ENCODE measurements at regions not wholly inside any gene's neighbourhood (a gene's known extent, or its start where the extent isn't known, plus 50 kb on each side); places are given as distances from the start of the nearest gene placed in this dataset.
"Not testable (repeated sequence)": the region's sequence is repeated elsewhere in the genome, so short reads cannot be mapped to it uniquely, and the experiment has no call there.

GRCh38 chr2:111403287-111403686 is 282.6 kb downstream of the BCL2L11 start:
- H4K20me1 ChIP-seq (ENCODE audit: insufficient read depth, low read length, poor library complexity, severe bottlenecking), result not testable (repeated sequence)

GRCh38 chr2:111406616-111407015 is 285.9 kb downstream of the BCL2L11 start:
- not testable (repeated sequence) for H3K4me1 ChIP-seq (ENCODE audit: insufficient read depth, low read length, poor library complexity, severe bottlenecking); H3K4me3 ChIP-seq (ENCODE audit: low read length, poor library complexity, severe bottlenecking); H4K20me1 ChIP-seq (ENCODE audit: insufficient read depth, low read length, poor library complexity, severe bottlenecking); H3K36me3 ChIP-seq (ENCODE audit: insufficient read depth, low read length); H3K79me2 ChIP-seq (ENCODE audit: insufficient read depth, low read length); H2AFZ ChIP-seq (ENCODE audit: low read length); H3F3A ChIP-seq (ENCODE audit: low read depth); H3K4me2 ChIP-seq (ENCODE audit: low read depth, low read length, poor library complexity, severe bottlenecking); H3K9me3 ChIP-seq (ENCODE audit: insufficient read depth, low read depth, low read length); H3K9ac ChIP-seq (ENCODE audit: low read depth, low read length, poor library complexity, severe bottlenecking); H3K9me2 ChIP-seq (replicated peaks; ENCODE audit: low read depth, low read length); H3K27me3 ChIP-seq (ENCODE audit: insufficient read depth, low read length, poor library complexity, severe bottlenecking)

More at GRCh38 chr2:111403287-111403686, 282.6 kb downstream of the BCL2L11 start:
- not testable (repeated sequence) for H2AFZ ChIP-seq (ENCODE audit: low read length); H3K79me2 ChIP-seq (ENCODE audit: insufficient read depth, low read length); H3K9me3 ChIP-seq (ENCODE audit: insufficient read depth, low read depth, low read length); H3K9ac ChIP-seq (ENCODE audit: low read depth, low read length, poor library complexity, severe bottlenecking); H3K4me2 ChIP-seq (ENCODE audit: low read depth, low read length, poor library complexity, severe bottlenecking); H3K9me2 ChIP-seq (replicated peaks; ENCODE audit: low read depth, low read length); H3K27me3 ChIP-seq (ENCODE audit: insufficient read depth, low read length, poor library complexity, severe bottlenecking); H3K4me1 ChIP-seq (ENCODE audit: insufficient read depth, low read length, poor library complexity, severe bottlenecking); H3K4me3 ChIP-seq (ENCODE audit: low read length, poor library complexity, severe bottlenecking); H3K36me3 ChIP-seq (ENCODE audit: insufficient read depth, low read length); H3F3A ChIP-seq (ENCODE audit: low read depth)

- H3K4me1 ChIP-seq (ENCODE audit: insufficient read depth, low read length, poor library complexity, severe bottlenecking); H3K9ac ChIP-seq (ENCODE audit: low read depth, low read length, poor library complexity, severe bottlenecking); H3K27me3 ChIP-seq (ENCODE audit: insufficient read depth, low read length, poor library complexity, severe bottlenecking); H3K4me2 ChIP-seq (ENCODE audit: low read depth, low read length, poor library complexity, severe bottlenecking); H3K79me2 ChIP-seq (ENCODE audit: insufficient read depth, low read length); H3K9me2 ChIP-seq (replicated peaks; ENCODE audit: low read depth, low read length); H2AFZ ChIP-seq (ENCODE audit: low read length); H3F3A ChIP-seq (ENCODE audit: low read depth); H4K20me1 ChIP-seq (ENCODE audit: insufficient read depth, low read length, poor library complexity, severe bottlenecking); H3K9me3 ChIP-seq (ENCODE audit: insufficient read depth, low read depth, low read length); H3K36me3 ChIP-seq (ENCODE audit: insufficient read depth, low read length); H3K4me3 ChIP-seq (ENCODE audit: low read length, poor library complexity, severe bottlenecking): not testable (repeated sequence)
These were observed 287.0 kb downstream of the BCL2L11 start for GRCh38 chr2:111407632-111408194.

- not testable (repeated sequence) for H3K4me2 ChIP-seq (ENCODE audit: low read depth, low read length, poor library complexity, severe bottlenecking); H3K4me3 ChIP-seq (ENCODE audit: low read length, poor library complexity, severe bottlenecking)
These were observed 290.2 kb downstream of the BCL2L11 start for GRCh38 chr2:111410868-111411406.

GRCh38 chr2:111411867-111412681 is 291.4 kb downstream of the BCL2L11 start:
- not testable (repeated sequence) for H3K4me3 ChIP-seq (ENCODE audit: low read length, poor library complexity, severe bottlenecking); H2AFZ ChIP-seq (ENCODE audit: low read length); H3K36me3 ChIP-seq (ENCODE audit: insufficient read depth, low read length); H3K9ac ChIP-seq (ENCODE audit: low read depth, low read length, poor library complexity, severe bottlenecking); H3K4me1 ChIP-seq (ENCODE audit: insufficient read depth, low read length, poor library complexity, severe bottlenecking); H3K79me2 ChIP-seq (ENCODE audit: insufficient read depth, low read length); H3K9me3 ChIP-seq (ENCODE audit: insufficient read depth, low read depth, low read length); H3K9me2 ChIP-seq (replicated peaks; ENCODE audit: low read depth, low read length); H3F3A ChIP-seq (ENCODE audit: low read depth); H4K20me1 ChIP-seq (ENCODE audit: insufficient read depth, low read length, poor library complexity, severe bottlenecking); H3K27me3 ChIP-seq (ENCODE audit: insufficient read depth, low read length, poor library complexity, severe bottlenecking)
- peak overlapping the region; percentile 27 for H3K4me2 ChIP-seq (ENCODE audit: low read depth, low read length, poor library complexity, severe bottlenecking)

More at GRCh38 chr2:111410868-111411406, 290.2 kb downstream of the BCL2L11 start:
- H3K79me2 ChIP-seq (ENCODE audit: insufficient read depth, low read length); H3K9me3 ChIP-seq (ENCODE audit: insufficient read depth, low read depth, low read length); H3K4me1 ChIP-seq (ENCODE audit: insufficient read depth, low read length, poor library complexity, severe bottlenecking); H3K9ac ChIP-seq (ENCODE audit: low read depth, low read length, poor library complexity, severe bottlenecking); H3K36me3 ChIP-seq (ENCODE audit: insufficient read depth, low read length); H2AFZ ChIP-seq (ENCODE audit: low read length); H3K9me2 ChIP-seq (replicated peaks; ENCODE audit: low read depth, low read length); H4K20me1 ChIP-seq (ENCODE audit: insufficient read depth, low read length, poor library complexity, severe bottlenecking); H3F3A ChIP-seq (ENCODE audit: low read depth); H3K27me3 ChIP-seq (ENCODE audit: insufficient read depth, low read length, poor library complexity, severe bottlenecking): not testable (repeated sequence)

- H3F3A ChIP-seq (ENCODE audit: low read depth); H3K9me3 ChIP-seq (ENCODE audit: insufficient read depth, low read depth, low read length); H3K9me2 ChIP-seq (replicated peaks; ENCODE audit: low read depth, low read length); H3K27me3 ChIP-seq (ENCODE audit: insufficient read depth, low read length, poor library complexity, severe bottlenecking); H3K79me2 ChIP-seq (ENCODE audit: insufficient read depth, low read length); H3K4me1 ChIP-seq (ENCODE audit: insufficient read depth, low read length, poor library complexity, severe bottlenecking); H2AFZ ChIP-seq (ENCODE audit: low read length); H4K20me1 ChIP-seq (ENCODE audit: insufficient read depth, low read length, poor library complexity, severe bottlenecking); H3K9ac ChIP-seq (ENCODE audit: low read depth, low read length, poor library complexity, severe bottlenecking); H3K36me3 ChIP-seq (ENCODE audit: insufficient read depth, low read length); H3K4me2 ChIP-seq (ENCODE audit: low read depth, low read length, poor library complexity, severe bottlenecking); H3K4me3 ChIP-seq (ENCODE audit: low read length, poor library complexity, severe bottlenecking): not testable (repeated sequence)
These were observed 292.3 kb downstream of the BCL2L11 start for GRCh38 chr2:111412841-111413650.

GRCh38 chr2:111413950-111414349 is 293.2 kb downstream of the BCL2L11 start:
- H3K9me2 ChIP-seq (replicated peaks; ENCODE audit: low read depth, low read length); H3K9ac ChIP-seq (ENCODE audit: low read depth, low read length, poor library complexity, severe bottlenecking); H3K4me2 ChIP-seq (ENCODE audit: low read depth, low read length, poor library complexity, severe bottlenecking); H3K9me3 ChIP-seq (ENCODE audit: insufficient read depth, low read depth, low read length); H3F3A ChIP-seq (ENCODE audit: low read depth); H3K4me1 ChIP-seq (ENCODE audit: insufficient read depth, low read length, poor library complexity, severe bottlenecking); H3K27me3 ChIP-seq (ENCODE audit: insufficient read depth, low read length, poor library complexity, severe bottlenecking); H3K4me3 ChIP-seq (ENCODE audit: low read length, poor library complexity, severe bottlenecking); H4K20me1 ChIP-seq (ENCODE audit: insufficient read depth, low read length, poor library complexity, severe bottlenecking); H3K36me3 ChIP-seq (ENCODE audit: insufficient read depth, low read length); H3K79me2 ChIP-seq (ENCODE audit: insufficient read depth, low read length); H2AFZ ChIP-seq (ENCODE audit: low read length): not testable (repeated sequence)
